GM20000 (cell line): ENCODE measurements at regions not wholly inside any gene's neighbourhood (a gene's known extent, or its start where the extent isn't known, plus 50 kb on each side); places are given as distances from the start of the nearest gene placed in this dataset.
"Not testable (repeated sequence)": the region's sequence is repeated elsewhere in the genome, so short reads cannot be mapped to it uniquely, and the experiment has no call there.

Source experiments
- DNase-seq: peaks from one replicate; pipeline ENCODE4 v3.0.0; 2012; ENCODE audit warnings: low spot score
- CTCF ChIP-seq: IDR thresholded peaks from 2 replicates; pipeline ENCODE4 v1.5.1; 2012; ENCODE audit warnings: mild to moderate bottlenecking, control low read depth; ENCODE audit errors: extremely low read depth, missing control alignments

- TF ChIP-seq CTCF: no peak
- no peak for DNase-seq
Observed at GRCh38 chr12:127487031-127487430, 779.9 kb upstream of the TMEM132C start.

- DNase-seq: no peak
- no peak for TF ChIP-seq CTCF
Observed at GRCh38 chr12:127489061-127489460, 777.9 kb upstream of the TMEM132C start.

- DNase-seq: no peak
Observed at GRCh38 chr12:127494961-127495915, 771.7 kb upstream of the TMEM132C start.

GRCh38 chr12:127496255-127496654 is 770.7 kb upstream of the TMEM132C start:
- DNase-seq: no peak
- no peak for TF ChIP-seq CTCF

More at GRCh38 chr12:127494961-127495915, 771.7 kb upstream of the TMEM132C start:
- no peak for TF ChIP-seq CTCF

- TF ChIP-seq CTCF: no peak
- no peak for DNase-seq
Observed at GRCh38 chr12:127500512-127501035, 766.4 kb upstream of the TMEM132C start.

GRCh38 chr12:127501916-127502315 is 765.1 kb upstream of the TMEM132C start:
- DNase-seq: no peak
- TF ChIP-seq CTCF: no peak

- TF ChIP-seq CTCF: no peak
- DNase-seq: no peak
Observed at GRCh38 chr12:127503246-127503645, 763.7 kb upstream of the TMEM132C start.

GRCh38 chr12:127503996-127504395 is 763.0 kb upstream of the TMEM132C start:
- DNase-seq: not testable (repeated sequence)
